GM23248 (cell line): ENCODE measurements at regions not wholly inside any gene's neighbourhood (a gene's known extent, or its start where the extent isn't known, plus 50 kb on each side); places are given as distances from the start of the nearest gene placed in this dataset.

ENCODE experiments used
- DNase-seq: peaks from one replicate; pipeline ENCODE4 v3.0.0-alpha.2; 2015
- H2AFZ ChIP-seq: fragments of 200-600 bp; sonication (generic); 2 replicates; pipeline ENCODE4 v1.6.1; 2016; ENCODE audit warnings: antibody characterized with exemption
- H3F3A ChIP-seq: fragments of 200-600 bp; sonication (generic); 2 replicates; pipeline ENCODE4 v1.6.1; 2016; ENCODE audit warnings: mild to moderate bottlenecking, antibody characterized with exemption, mixed run types; ENCODE audit not compliant: insufficient read depth
- H3K27ac ChIP-seq: fragments of 200-600 bp; sonication (generic); 2 replicates; pipeline ENCODE4 v1.5.1; 2016; ENCODE audit warnings: mild to moderate bottlenecking
- H3K27me3 ChIP-seq: fragments of 200-600 bp; sonication (generic); replicated peaks from 2 replicates; pipeline ENCODE4 v1.6.1; 2016; ENCODE audit warnings: mild to moderate bottlenecking; ENCODE audit not compliant: insufficient read depth
- H3K36me3 ChIP-seq: fragments of 200-600 bp; sonication (generic); 2 replicates; pipeline ENCODE4 v1.6.1; 2016; ENCODE audit warnings: low read depth, mild to moderate bottlenecking
- H3K4me1 ChIP-seq: fragments of 200-600 bp; sonication (generic); 2 replicates; pipeline ENCODE4 v1.6.1; 2016; ENCODE audit warnings: mild to moderate bottlenecking; ENCODE audit not compliant: insufficient read depth
- H3K4me2 ChIP-seq: fragments of 200-600 bp; sonication (generic); one replicate; pipeline ENCODE4 v1.6.1; 2016; ENCODE audit warnings: mild to moderate bottlenecking; ENCODE audit not compliant: unreplicated experiment
- H3K4me3 ChIP-seq: fragments of 200-600 bp; sonication (generic); 2 replicates; pipeline ENCODE4 v1.5.1; 2016; ENCODE audit warnings: mild to moderate bottlenecking
- H3K79me2 ChIP-seq: fragments of 200-600 bp; sonication (generic); 2 replicates; pipeline ENCODE4 v1.6.1; 2016; ENCODE audit warnings: mild to moderate bottlenecking; ENCODE audit not compliant: insufficient read depth
- H3K9ac ChIP-seq: fragments of 200-600 bp; sonication (generic); 2 replicates; pipeline ENCODE4 v1.6.1; 2016; ENCODE audit warnings: mild to moderate bottlenecking
- H3K9me2 ChIP-seq: fragments of 200-600 bp; sonication (generic); 2 replicates; pipeline ENCODE4 v1.6.1; 2016; ENCODE audit warnings: mixed run types, mild to moderate bottlenecking, moderate library complexity; ENCODE audit not compliant: insufficient read depth
- H3K9me3 ChIP-seq: fragments of 200-600 bp; sonication (generic); one replicate; pipeline ENCODE4 v1.6.1; 2017; ENCODE audit warnings: low read depth
- H4K20me1 ChIP-seq: fragments of 200-600 bp; sonication (generic); 2 replicates; pipeline ENCODE4 v1.6.0; 2016; ENCODE audit not compliant: insufficient read depth
- EZH2 ChIP-seq: fragments of 200-600 bp; sonication (generic); IDR thresholded peaks from 2 replicates; pipeline ENCODE4 v1.6.1; 2018; ENCODE audit warnings: antibody characterized with exemption, mild to moderate bottlenecking; ENCODE audit not compliant: insufficient read depth, poor library complexity, severe bottlenecking
- EZH2phosphoT487 ChIP-seq: fragments of 200-600 bp; sonication (generic); IDR thresholded peaks from 2 replicates; pipeline ENCODE4 v1.6.1; 2018; ENCODE audit warnings: antibody characterized with exemption, moderate library complexity, mild to moderate bottlenecking, low read depth; ENCODE audit not compliant: insufficient read depth
- WGBS, 2 experiments: methylation state at CpG; one replicate each; pipeline ENCODE4 v1.1.6; 2015 to 2017; ENCODE audit warnings: low lambda C conversion rate in 2 of 2, low coverage in 1 of 2; ENCODE audit errors: missing lambda C conversion rate in 2 of 2; 5-methylcytosine and 5-hydroxymethylcytosine counted together
- in situ Hi-C: fragments of 300-500 bp; cut with MboI; formaldehyde crosslinking; loops from 2 replicates; pipeline ENCODE4 v1.15.0; 2020

- H3K4me2 ChIP-seq = no peak overlapping the region
Observed at GRCh38 chr7:85702348-85702747, 515.5 kb upstream of the SEMA3D start.

GRCh38 chr7:85699482-85699881 is 512.6 kb upstream of the SEMA3D start:
- no peak overlapping the region for H3K4me3 ChIP-seq
- no peaks in the 10 kb centered on the region for H3K27me3 ChIP-seq
- H3K4me2 ChIP-seq = no peak overlapping the region
- in situ Hi-C loops = no loop called here
- no peaks in the 10 kb centered on the region for H3K79me2 ChIP-seq
- H3K36me3 ChIP-seq = no peaks in the 10 kb centered on the region
- no peak overlapping the region for H3K27ac ChIP-seq
- TF ChIP-seq EZH2 (no peak), EZH2phosphoT487 (no peak)
- no peaks in the 10 kb centered on the region for H3K9me2 ChIP-seq
- H3K4me1 ChIP-seq = peaks cover 31% of the 10 kb centered on the region
- H3K9ac ChIP-seq = no peak overlapping the region
- no peak for DNase-seq
- 93 to 96% methylated on average over 2 of the region's 2 CpGs for WGBS, 2 experiments
- H3K9me3 ChIP-seq = no peaks in the 10 kb centered on the region
- peaks cover 20% of the 10 kb centered on the region for H3F3A ChIP-seq
- peak overlapping the region; percentile 49; the same call in 1 of the 2 replicates for H2AFZ ChIP-seq
- no peaks in the 10 kb centered on the region for H4K20me1 ChIP-seq

More at GRCh38 chr7:85702348-85702747, 515.5 kb upstream of the SEMA3D start:
- DNase-seq = no peak
- Histone ChIP-seq H3K9me3 (no peaks in the 10 kb centered on the region), H4K20me1 (no peaks in the 10 kb centered on the region), H3K9ac (no peak overlapping the region), H3K4me1 (peaks cover 8% of the 10 kb centered on the region), H3K27me3 (no peaks in the 10 kb centered on the region), H3F3A (0 out of 2 replicates have a peak, but pooled peaks cover 10% of the 10 kb centered on the region), H3K27ac (no peak overlapping the region), H2AFZ (no peak overlapping the region), H3K79me2 (no peaks in the 10 kb centered on the region), H3K36me3 (no peaks in the 10 kb centered on the region), H3K9me2 (no peaks in the 10 kb centered on the region), H3K4me3 (no peak overlapping the region)
- in situ Hi-C loops = no loop called here
- TF ChIP-seq EZH2phosphoT487 (no peak), EZH2 (no peak)

DNA sequence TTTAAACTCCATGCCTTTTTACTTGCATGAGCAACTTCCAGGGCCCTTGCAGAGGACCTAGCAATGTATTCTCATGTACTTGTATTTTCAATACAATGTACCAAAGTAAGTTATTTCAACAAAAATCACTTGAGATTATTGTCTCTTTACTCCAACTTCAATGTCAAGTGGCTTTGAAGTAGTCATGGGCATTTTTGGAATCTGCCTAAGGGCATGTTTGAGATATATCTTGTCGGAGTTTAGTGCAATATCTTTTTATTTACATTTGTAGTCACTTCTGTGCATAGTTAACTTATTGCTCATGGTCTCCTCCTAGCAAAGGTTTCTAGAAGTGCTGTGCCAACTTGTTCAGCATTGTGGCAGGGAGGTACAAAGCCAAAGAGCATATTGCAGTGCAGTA is 508.7 kb upstream of the SEMA3D start:
- Histone ChIP-seq H3K9ac (no peak overlapping the region), H3K27ac (no peak overlapping the region), H3F3A (peaks cover 28% of the 10 kb centered on the region), H3K9me3 (no peaks in the 10 kb centered on the region), H3K4me1 (peaks cover 48% of the 10 kb centered on the region), H3K4me2 (peak overlapping the region; percentile 31), H3K27me3 (no peaks in the 10 kb centered on the region), H3K9me2 (no peaks in the 10 kb centered on the region), H4K20me1 (no peaks in the 10 kb centered on the region), H3K4me3 (0 out of 2 replicates have a peak overlapping the region, but pooled peaks have one; percentile 0), H3K36me3 (no peaks in the 10 kb centered on the region), H3K79me2 (no peaks in the 10 kb centered on the region), H2AFZ (no peak overlapping the region)
- peak; percentile 74 for DNase-seq
- TF ChIP-seq EZH2 = no peak
- TF ChIP-seq EZH2phosphoT487 = no peak
- WGBS, 2 experiments = 0% methylated on average over 1 of the region's 1 CpG
- in situ Hi-C loops = no loop called here

DNA sequence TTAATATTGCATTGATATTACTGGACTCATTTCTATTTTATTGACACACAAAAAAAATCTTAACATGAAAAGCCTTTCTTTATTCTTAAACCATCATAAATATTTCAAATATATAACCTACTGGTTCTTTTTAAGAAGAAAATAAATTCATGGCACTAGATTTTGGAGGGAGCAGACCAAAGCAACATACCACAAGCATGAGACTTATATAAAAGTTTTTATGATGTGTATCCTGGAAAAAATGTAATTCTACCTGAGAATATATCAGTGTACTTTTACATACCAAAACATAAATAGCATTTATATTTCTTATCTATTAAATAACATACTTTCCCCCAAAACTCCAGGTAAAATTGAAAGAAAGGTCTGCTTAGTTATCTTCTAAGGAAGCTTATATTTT is 508.2 kb upstream of the SEMA3D start:
- no peaks in the 10 kb centered on the region for H3K9me3 ChIP-seq
- peak overlapping the region; percentile 31 for H3K4me2 ChIP-seq
- H3K4me1 ChIP-seq = peaks cover 48% of the 10 kb centered on the region
- H3K27me3 ChIP-seq = no peaks in the 10 kb centered on the region
- H3K4me3 ChIP-seq = no peak overlapping the region
- H3K9ac ChIP-seq = no peak overlapping the region
- in situ Hi-C loops = no loop called here
- peaks cover 28% of the 10 kb centered on the region for H3F3A ChIP-seq
- no peaks in the 10 kb centered on the region for H3K36me3 ChIP-seq
- no peaks in the 10 kb centered on the region for H3K79me2 ChIP-seq
- no peaks in the 10 kb centered on the region for H3K9me2 ChIP-seq
- H3K27ac ChIP-seq = no peak overlapping the region
- no peaks in the 10 kb centered on the region for H4K20me1 ChIP-seq
- H2AFZ ChIP-seq = no peak overlapping the region
- DNase-seq = no peak
- TF ChIP-seq EZH2 = no peak
- no peak for TF ChIP-seq EZH2phosphoT487

- Histone ChIP-seq H3K27me3 (no peaks in the 10 kb centered on the region), H3K9ac (no peak overlapping the region), H3K9me2 (no peaks in the 10 kb centered on the region), H3F3A (peaks cover 17% of the 10 kb centered on the region), H3K4me2 (no peak overlapping the region), H4K20me1 (no peaks in the 10 kb centered on the region), H3K4me1 (peaks cover 40% of the 10 kb centered on the region), H3K9me3 (no peaks in the 10 kb centered on the region), H3K79me2 (no peaks in the 10 kb centered on the region), H2AFZ (no peak overlapping the region), H3K4me3 (no peak overlapping the region), H3K27ac (peak overlapping the region; percentile 18; the same call in 1 of the 2 replicates), H3K36me3 (no peaks in the 10 kb centered on the region)
- WGBS, 2 experiments = 89 to 91% methylated on average over 2 of the region's 2 CpGs
- no peak for TF ChIP-seq EZH2
- TF ChIP-seq EZH2phosphoT487 = no peak
- in situ Hi-C loops = no loop called here
- DNase-seq = peak; percentile 79
Observed at GRCh38 chr7:85693326-85693725, 506.5 kb upstream of the SEMA3D start.
